Upper lobe of left lung (tissue), 6 donors: ENCODE measurements at regions not wholly inside any gene's neighbourhood (a gene's known extent, or its start where the extent isn't known, plus 50 kb on each side); places are given as distances from the start of the nearest gene placed in this dataset.

Experiments used
- ATAC-seq, 2 donors: fragments of 200-7000 bp; cut with Tn5 transposase; one replicate each; pipeline ENCODE4 v1.9.1; 2022; ENCODE audit warnings: mild to moderate bottlenecking in 2 of 2, moderate library complexity in 2 of 2; ENCODE audit not compliant: low FRiP score in 2 of 2
- DNase-seq, 2 donors: peaks; one replicate each; pipeline ENCODE4 v3.0.0-alpha.2; 2019 to 2020
- H3K27ac ChIP-seq, 4 donors: fragments of 200-600 bp; sonication (generic); one replicate each; pipeline ENCODE4 v1.5.1; 2016 to 2019
- H3K27me3 ChIP-seq, 4 donors: fragments of 200-600 bp; sonication (generic); one replicate each; pipeline ENCODE4 v1.5.1; 2017 to 2019
- H3K36me3 ChIP-seq, 4 donors: fragments of 200-600 bp; sonication (generic); one replicate each; pipeline ENCODE4 v1.5.1; 2016 to 2019
- H3K4me1 ChIP-seq, 4 donors: fragments of 200-600 bp; sonication (generic); one replicate each; pipeline ENCODE4 v1.5.1; 2018 to 2019
- H3K4me3 ChIP-seq, 4 donors: fragments of 200-600 bp; sonication (generic); one replicate each; pipeline ENCODE4 v1.5.1; 2017 to 2019; ENCODE audit warnings: mild to moderate bottlenecking in 2 of 4, moderate library complexity in 1 of 4
- H3K9me3 ChIP-seq, 4 donors: fragments of 200-600 bp; sonication (generic); one replicate each; pipeline ENCODE4 v1.5.1; 2018 to 2019
- EP300 ChIP-seq, 4 donors: sonication (generic); formaldehyde crosslinking; IDR thresholded peaks; one replicate each; pipeline ENCODE4 v1.5.1; 2017; ENCODE audit warnings: antibody characterized with exemption in 4 of 4, control low read depth in 2 of 4
- POLR2A ChIP-seq, 4 donors: fragments of 450-650 bp; IDR thresholded peaks; one replicate each; pipeline ENCODE4 v1.5.1; 2016 to 2017; ENCODE audit warnings: antibody characterized with exemption in 4 of 4, mild to moderate bottlenecking in 2 of 4
- POLR2AphosphoS5 ChIP-seq, 2 donors: sonication (generic); formaldehyde crosslinking; IDR thresholded peaks; one replicate each; pipeline ENCODE4 v1.5.1; 2017; ENCODE audit warnings: antibody characterized with exemption in 2 of 2
- WGBS, 2 donors: methylation state at CpG; one replicate each; pipeline ENCODE4 v1.1.5; 2017 to 2018; 5-methylcytosine and 5-hydroxymethylcytosine counted together
- TF ChIP-seq, protein P1 (sequence below), 6 experiments: fragments of 450-650 bp in 4 of 6; fragments of 200-600 bp in 2 of 6; sonication (generic) in 2 of 6; IDR thresholded peaks; one replicate each; pipeline ENCODE4 v1.5.1; 2016 to 2019; ENCODE audit warnings: antibody characterized with exemption in 6 of 6
- donor health status: DM: no; HTN: no; CAD: no; lungs with moderate emphysema.
- donor health status: DM: no; HTN: yes; CAD: no; lungs with severe emphysema.

- DNase-seq (no peak), ATAC-seq (no peak)
- H3K36me3 ChIP-seq, result no peaks in the 10 kb centered on the region
Measured at GRCh38 chr4:37522996-37523395, 163.2 kb downstream of the RELL1 start.

DNA sequence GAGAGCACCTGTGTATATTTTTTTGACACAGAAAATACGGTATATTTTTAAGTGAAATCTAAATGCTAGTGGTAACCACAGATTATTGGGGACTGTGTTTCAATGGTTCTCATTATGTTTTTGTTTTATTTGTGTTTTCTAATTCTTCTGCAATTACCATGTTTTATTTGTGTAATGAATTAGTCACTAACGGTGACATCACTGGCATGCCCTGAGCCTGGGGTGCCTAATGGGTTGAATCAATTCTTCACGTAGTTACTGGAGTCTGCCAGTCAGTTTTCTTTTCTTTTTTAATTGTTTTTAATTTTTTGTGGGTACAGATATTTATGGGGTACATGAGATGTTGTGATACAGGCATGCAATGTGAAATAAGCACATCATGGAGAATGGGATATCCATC, 168.8 kb downstream of the RELL1 start:
- WGBS, 2 donors, result 86 to 98% methylated on average over 3 of the region's 3 CpGs
- Histone ChIP-seq H3K4me1 (no peaks in the 10 kb centered on the region), H3K27me3 (no peaks in the 10 kb centered on the region), H3K4me3 (no peak overlapping the region), H3K36me3 (no peaks in the 10 kb centered on the region), H3K27ac (no peak overlapping the region), H3K9me3 (peaks cover 0 to 10% (median 4%) of the 10 kb centered on the region in 4 donors)
- no peak for ATAC-seq
- no peak for DNase-seq
- TF ChIP-seq, protein P1, sequence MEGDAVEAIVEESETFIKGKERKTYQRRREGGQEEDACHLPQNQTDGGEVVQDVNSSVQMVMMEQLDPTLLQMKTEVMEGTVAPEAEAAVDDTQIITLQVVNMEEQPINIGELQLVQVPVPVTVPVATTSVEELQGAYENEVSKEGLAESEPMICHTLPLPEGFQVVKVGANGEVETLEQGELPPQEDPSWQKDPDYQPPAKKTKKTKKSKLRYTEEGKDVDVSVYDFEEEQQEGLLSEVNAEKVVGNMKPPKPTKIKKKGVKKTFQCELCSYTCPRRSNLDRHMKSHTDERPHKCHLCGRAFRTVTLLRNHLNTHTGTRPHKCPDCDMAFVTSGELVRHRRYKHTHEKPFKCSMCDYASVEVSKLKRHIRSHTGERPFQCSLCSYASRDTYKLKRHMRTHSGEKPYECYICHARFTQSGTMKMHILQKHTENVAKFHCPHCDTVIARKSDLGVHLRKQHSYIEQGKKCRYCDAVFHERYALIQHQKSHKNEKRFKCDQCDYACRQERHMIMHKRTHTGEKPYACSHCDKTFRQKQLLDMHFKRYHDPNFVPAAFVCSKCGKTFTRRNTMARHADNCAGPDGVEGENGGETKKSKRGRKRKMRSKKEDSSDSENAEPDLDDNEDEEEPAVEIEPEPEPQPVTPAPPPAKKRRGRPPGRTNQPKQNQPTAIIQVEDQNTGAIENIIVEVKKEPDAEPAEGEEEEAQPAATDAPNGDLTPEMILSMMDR (IDR thresholded peaks at IDR 0.05), result no peak
- TF ChIP-seq EP300 (IDR thresholded peaks at IDR 0.05), result no peak
- no peak for TF ChIP-seq POLR2A (IDR thresholded peaks at IDR 0.05)
- no peak for TF ChIP-seq POLR2AphosphoS5 (IDR thresholded peaks at IDR 0.05)

More at GRCh38 chr4:37522996-37523395, 163.2 kb downstream of the RELL1 start:
- H3K4me1 ChIP-seq, result peaks cover 0 to 4% (median 0%) of the 10 kb centered on the region in 4 donors
- TF ChIP-seq, protein P1 (IDR thresholded peaks at IDR 0.05), result no peak
- TF ChIP-seq EP300 (IDR thresholded peaks at IDR 0.05) (no peak), POLR2AphosphoS5 (IDR thresholded peaks at IDR 0.05) (no peak), POLR2A (IDR thresholded peaks at IDR 0.05) (no peak)
- H3K27me3 ChIP-seq, result no peaks in the 10 kb centered on the region
- no peak overlapping the region for H3K27ac ChIP-seq
- H3K4me3 ChIP-seq, result no peak overlapping the region
- WGBS, 2 donors, result 90 to 95% methylated on average over 1 of the region's 1 CpG
- H3K9me3 ChIP-seq, result peaks cover 0 to 4% (median 0%) of the 10 kb centered on the region in 4 donors

DNA sequence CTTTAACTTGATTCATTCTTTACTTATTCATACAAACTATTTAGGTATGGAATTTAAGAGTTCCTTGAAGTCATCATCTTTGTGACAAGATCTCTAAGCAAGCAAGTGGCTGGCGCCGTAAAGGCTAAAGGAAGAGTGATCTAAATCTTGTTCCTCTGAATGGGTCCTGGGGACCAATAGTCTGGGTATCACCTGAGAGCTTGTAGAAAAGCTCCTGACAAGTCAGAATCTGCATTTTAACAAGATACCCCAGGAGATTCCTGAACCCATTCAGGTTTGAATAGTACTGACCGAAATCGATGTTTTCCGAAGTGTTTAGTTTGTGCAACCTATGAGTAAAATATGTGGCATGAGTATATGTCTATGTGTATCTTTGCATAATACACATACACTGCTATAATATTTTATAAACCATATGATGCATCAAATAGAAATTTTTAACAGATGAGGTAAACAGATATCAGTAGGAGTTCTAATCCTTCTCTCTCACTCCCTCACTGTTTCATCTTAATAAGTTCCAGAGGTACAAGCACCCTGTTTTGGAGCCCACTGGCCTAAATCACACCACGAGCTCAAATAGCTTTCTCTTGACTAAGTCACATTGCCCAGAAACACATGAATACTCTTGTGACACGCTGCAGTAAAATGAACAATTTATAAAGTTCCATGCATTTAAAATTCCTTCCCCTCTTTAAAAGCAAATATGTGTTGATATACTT, 170.0 kb downstream of the RELL1 start:
- no peak overlapping the region for H3K4me3 ChIP-seq
- no peak overlapping the region for H3K27ac ChIP-seq
- no peaks in the 10 kb centered on the region for H3K27me3 ChIP-seq
- no peaks in the 10 kb centered on the region for H3K36me3 ChIP-seq
- peaks cover 0 to 10% (median 4%) of the 10 kb centered on the region in 4 donors for H3K9me3 ChIP-seq
- no peak for DNase-seq
- H3K4me1 ChIP-seq, result no peaks in the 10 kb centered on the region
- TF ChIP-seq EP300 (IDR thresholded peaks at IDR 0.05), result no peak
- TF ChIP-seq POLR2AphosphoS5 (IDR thresholded peaks at IDR 0.05), result no peak
- no peak for TF ChIP-seq POLR2A (IDR thresholded peaks at IDR 0.05)
- TF ChIP-seq, protein P1 (IDR thresholded peaks at IDR 0.05), result no peak
- ATAC-seq, result no peak
- 82 to 90% methylated on average over 7 of the region's 7 CpGs for WGBS, 2 donors

DNA sequence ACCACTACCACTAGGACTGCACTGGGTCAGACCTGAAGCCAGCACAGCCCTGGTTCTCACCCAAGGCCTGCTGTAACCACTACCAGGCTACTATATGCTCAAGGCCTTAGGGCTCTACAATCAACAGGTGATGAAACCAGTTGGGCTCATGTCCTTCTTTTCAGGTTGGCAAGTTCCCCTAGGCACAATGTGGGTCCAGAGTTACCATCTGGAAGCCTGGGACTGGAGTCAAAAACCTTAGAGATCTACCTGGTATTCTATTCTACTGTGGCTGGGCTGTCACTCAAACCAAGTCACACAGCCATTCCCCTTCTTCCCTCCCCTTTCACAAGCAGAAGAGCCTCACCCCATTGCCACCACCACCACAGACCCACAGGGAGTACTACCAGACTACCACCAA, 175.6 kb downstream of the RELL1 start:
- Histone ChIP-seq H3K9me3 (peaks cover 0 to 10% (median 2%) of the 10 kb centered on the region in 4 donors), H3K36me3 (no peaks in the 10 kb centered on the region), H3K4me3 (no peak overlapping the region), H3K27me3 (no peaks in the 10 kb centered on the region), H3K27ac (no peak overlapping the region), H3K4me1 (no peaks in the 10 kb centered on the region)
- TF ChIP-seq POLR2AphosphoS5 (IDR thresholded peaks at IDR 0.05) (no peak), POLR2A (IDR thresholded peaks at IDR 0.05) (no peak), EP300 (IDR thresholded peaks at IDR 0.05) (no peak)
- TF ChIP-seq, protein P1 (IDR thresholded peaks at IDR 0.05), result no peak
- ATAC-seq, result no peak
- no peak for DNase-seq

GRCh38 chr4:37503261-37503660, 182.9 kb downstream of the RELL1 start:
- H3K36me3 ChIP-seq, result no peaks in the 10 kb centered on the region

More at GRCh38 chr4:37503261-37503660, 182.9 kb downstream of the RELL1 start:
- no peak for DNase-seq
- no peak for ATAC-seq
- TF ChIP-seq EP300 (IDR thresholded peaks at IDR 0.05), result no peak
- no peak for TF ChIP-seq POLR2A (IDR thresholded peaks at IDR 0.05)
- TF ChIP-seq POLR2AphosphoS5 (IDR thresholded peaks at IDR 0.05), result no peak
- TF ChIP-seq, protein P1 (IDR thresholded peaks at IDR 0.05), result no peak
- H3K4me3 ChIP-seq, result no peak overlapping the region
- H3K4me1 ChIP-seq, result no peaks in the 10 kb centered on the region
- no peaks in the 10 kb centered on the region for H3K27me3 ChIP-seq
- H3K9me3 ChIP-seq, result no peaks in the 10 kb centered on the region
- H3K27ac ChIP-seq, result no peak overlapping the region
